ENCODE measurements at regions not wholly inside any gene's neighbourhood (a gene's known extent, or its start where the extent isn't known, plus 50 kb on each side); places are given as distances from the start of the nearest gene placed in this dataset.

DNA sequence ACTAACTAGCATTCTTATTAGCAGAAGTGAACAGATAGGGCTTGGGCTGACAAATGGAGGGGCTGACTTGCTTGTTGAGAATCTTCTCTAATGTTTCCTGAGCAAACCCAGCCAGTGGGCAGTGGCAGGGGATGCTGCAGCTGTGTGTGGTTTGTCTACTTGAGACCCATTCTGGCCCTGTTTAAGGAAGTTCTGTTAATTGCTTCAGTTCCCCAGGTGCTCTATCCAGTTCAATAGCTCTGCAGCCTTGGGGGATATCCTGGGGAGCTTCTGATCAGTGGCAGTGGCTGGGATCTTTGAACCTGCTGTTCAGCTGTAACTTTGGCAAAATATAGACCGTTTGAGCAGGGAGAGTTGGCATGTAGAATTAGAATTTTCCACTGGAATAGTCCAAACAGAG, 137.4 kb downstream of the ZNF326 start:
- TF ChIP-seq, protein P1, sequence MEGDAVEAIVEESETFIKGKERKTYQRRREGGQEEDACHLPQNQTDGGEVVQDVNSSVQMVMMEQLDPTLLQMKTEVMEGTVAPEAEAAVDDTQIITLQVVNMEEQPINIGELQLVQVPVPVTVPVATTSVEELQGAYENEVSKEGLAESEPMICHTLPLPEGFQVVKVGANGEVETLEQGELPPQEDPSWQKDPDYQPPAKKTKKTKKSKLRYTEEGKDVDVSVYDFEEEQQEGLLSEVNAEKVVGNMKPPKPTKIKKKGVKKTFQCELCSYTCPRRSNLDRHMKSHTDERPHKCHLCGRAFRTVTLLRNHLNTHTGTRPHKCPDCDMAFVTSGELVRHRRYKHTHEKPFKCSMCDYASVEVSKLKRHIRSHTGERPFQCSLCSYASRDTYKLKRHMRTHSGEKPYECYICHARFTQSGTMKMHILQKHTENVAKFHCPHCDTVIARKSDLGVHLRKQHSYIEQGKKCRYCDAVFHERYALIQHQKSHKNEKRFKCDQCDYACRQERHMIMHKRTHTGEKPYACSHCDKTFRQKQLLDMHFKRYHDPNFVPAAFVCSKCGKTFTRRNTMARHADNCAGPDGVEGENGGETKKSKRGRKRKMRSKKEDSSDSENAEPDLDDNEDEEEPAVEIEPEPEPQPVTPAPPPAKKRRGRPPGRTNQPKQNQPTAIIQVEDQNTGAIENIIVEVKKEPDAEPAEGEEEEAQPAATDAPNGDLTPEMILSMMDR (IDR thresholded peaks at IDR 0.05) = no peak
- no peak for TF ChIP-seq POLR2A (IDR thresholded peaks at IDR 0.05)

Measured in adrenal gland (tissue), 5 donors.